CD4-positive, alpha-beta memory T cell (primary cell): ENCODE measurements at regions not wholly inside any gene's neighbourhood (a gene's known extent, or its start where the extent isn't known, plus 50 kb on each side); places are given as distances from the start of the nearest gene placed in this dataset.

ENCODE experiments used
- CTCF ChIA-PET: fragments of 350-600 bp; sonication (Branson Sonifier 250); formaldehyde crosslinking; loops from one replicate; lab custom pipeline; 2021; ENCODE audit warnings: inconsistent platforms; ENCODE audit not compliant: partially characterized antibody; lab: Charles Lee
- POLR2A ChIA-PET: fragments of 350-600 bp; sonication (Branson Sonifier 250); formaldehyde crosslinking; loops from one replicate; lab custom pipeline; 2021; ENCODE audit not compliant: partially characterized antibody; lab: Charles Lee
- DNase-seq, 5 donors: peaks; one replicate each; pipeline versions ENCODE4 v3.0.0 to v3.0.0-alpha.2; 2020 to 2022; ENCODE audit warnings: mixed read lengths in 1 of 5
- H3K27ac ChIP-seq: one replicate; pipeline ENCODE4 v1.7.0; 2013; ENCODE audit warnings: low read depth, low read length
- H3K27me3 ChIP-seq: 2 replicates; pipeline ENCODE4 v1.7.0; 2013; ENCODE audit warnings: mild to moderate bottlenecking, low read length, moderate library complexity; ENCODE audit not compliant: insufficient read depth
- H3K36me3 ChIP-seq: 2 replicates; pipeline ENCODE4 v1.7.0; 2013; ENCODE audit warnings: mild to moderate bottlenecking, low read length, moderate library complexity; ENCODE audit not compliant: insufficient read depth
- H3K4me1 ChIP-seq: 2 replicates; pipeline ENCODE4 v1.7.0; 2013; ENCODE audit warnings: mild to moderate bottlenecking, low read length, moderate library complexity; ENCODE audit not compliant: insufficient read depth
- H3K4me3 ChIP-seq, 2 donors: one replicate each; pipeline ENCODE4 v1.7.0; 2013; ENCODE audit warnings: low read length in 2 of 2, mild to moderate bottlenecking in 1 of 2
- H3K9me3 ChIP-seq, 2 donors: one replicate each; pipeline ENCODE4 v1.7.0; 2013; ENCODE audit warnings: low read length in 2 of 2, control low read depth in 1 of 2; ENCODE audit not compliant: control insufficient read depth in 1 of 2
- H3K27ac Mint-ChIP-seq, 7 donors: one replicate each; pipeline ENCODE4 v1.8.0; 2020 to 2021; ENCODE audit warnings: mixed read lengths in 7 of 7, mild to moderate bottlenecking in 6 of 7, inconsistent platforms in 3 of 7, moderate library complexity in 3 of 7
- H3K27me3 Mint-ChIP-seq, 2 donors: one replicate each; pipeline ENCODE4 v1.8.0; 2020 to 2021; ENCODE audit warnings: mixed read lengths in 2 of 2
- H3K36me3 Mint-ChIP-seq, 2 donors: one replicate each; pipeline ENCODE4 v1.8.0; 2020 to 2021; ENCODE audit warnings: mixed read lengths in 2 of 2, inconsistent platforms in 1 of 2, mild to moderate bottlenecking in 1 of 2
- H3K4me1 Mint-ChIP-seq, 4 donors: one replicate each; pipeline ENCODE4 v1.8.0; 2020 to 2021; ENCODE audit warnings: mixed read lengths in 4 of 4, mild to moderate bottlenecking in 1 of 4
- H3K4me3 Mint-ChIP-seq, 8 donors: one replicate each; pipeline ENCODE4 v1.8.0; 2020 to 2021; ENCODE audit warnings: mixed read lengths in 8 of 8, mild to moderate bottlenecking in 7 of 8, moderate library complexity in 6 of 8, inconsistent platforms in 3 of 8
- H3K9me3 Mint-ChIP-seq, 8 donors: one replicate each; pipeline ENCODE4 v1.8.0; 2020 to 2021; ENCODE audit warnings: mixed read lengths in 8 of 8, mild to moderate bottlenecking in 5 of 8, inconsistent platforms in 3 of 8, moderate library complexity in 1 of 8
- intact Hi-C: fragments of 100-400 bp; cut with micrococcal nuclease; formaldehyde crosslinking; loops from one replicate; pipeline ENCODE4 v1.15.1; 2023

- H3K4me1 Mint-ChIP-seq = no peaks in the 10 kb centered on the region
- Histone ChIP-seq H3K27me3 (no peaks in the 10 kb centered on the region), H3K4me1 (no peaks in the 10 kb centered on the region), H3K9me3 (no peaks in the 10 kb centered on the region), H3K36me3 (no peaks in the 10 kb centered on the region), H3K4me3 (no peak overlapping the region), H3K27ac (no peak overlapping the region)
- no peaks in the 10 kb centered on the region for H3K36me3 Mint-ChIP-seq
- ChIA-PET CTCF (no interaction called here), POLR2A (no interaction called here)
- H3K27me3 Mint-ChIP-seq = peaks cover 0 to 3% of the 10 kb centered on the region in 2 donors
- DNase-seq = no peak
- peaks cover 0 to 3% (median 2%) of the 10 kb centered on the region in 8 donors for H3K9me3 Mint-ChIP-seq
- intact Hi-C loops = no loop called here
- no peak overlapping the region for H3K4me3 Mint-ChIP-seq
- no peak overlapping the region for H3K27ac Mint-ChIP-seq
Observed at GRCh38 chr1:107000902-107001301, 55.6 kb upstream of the PRMT6 start.

DNA sequence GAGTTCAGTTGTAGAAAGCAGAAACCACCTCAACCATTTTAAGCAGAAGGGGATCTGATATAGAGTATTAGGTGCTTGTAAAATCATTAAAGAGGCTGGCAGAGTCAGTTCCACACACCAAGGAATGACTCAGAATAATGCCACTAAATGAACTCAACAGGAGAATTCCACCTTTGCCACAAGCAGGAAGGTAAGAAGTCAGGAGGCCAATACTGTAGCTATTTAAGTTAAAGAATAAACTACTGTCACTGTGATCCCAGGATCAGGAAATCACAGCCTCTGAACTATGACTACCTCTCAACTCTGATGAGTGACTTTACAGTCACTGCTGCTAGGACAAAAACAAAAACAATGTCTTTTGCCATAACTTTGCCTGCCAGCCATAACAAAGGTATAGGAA is 52.5 kb upstream of the PRMT6 start:
- no peak for DNase-seq
- ChIA-PET CTCF (no interaction called here), POLR2A (no interaction called here)
- H3K9me3 ChIP-seq = no peaks in the 10 kb centered on the region
- H3K4me3 Mint-ChIP-seq = no peak overlapping the region
- H3K27me3 ChIP-seq = no peaks in the 10 kb centered on the region
- no peaks in the 10 kb centered on the region for H3K9me3 Mint-ChIP-seq
- peaks cover 0 to 3% of the 10 kb centered on the region in 2 donors for H3K27me3 Mint-ChIP-seq
- no peak overlapping the region for H3K27ac Mint-ChIP-seq
- H3K4me1 Mint-ChIP-seq = no peaks in the 10 kb centered on the region
- intact Hi-C loops = no loop called here
- H3K27ac ChIP-seq = no peak overlapping the region
- H3K4me1 ChIP-seq = no peaks in the 10 kb centered on the region
- H3K36me3 Mint-ChIP-seq = no peaks in the 10 kb centered on the region
- H3K4me3 ChIP-seq = no peak overlapping the region
- no peaks in the 10 kb centered on the region for H3K36me3 ChIP-seq

DNA sequence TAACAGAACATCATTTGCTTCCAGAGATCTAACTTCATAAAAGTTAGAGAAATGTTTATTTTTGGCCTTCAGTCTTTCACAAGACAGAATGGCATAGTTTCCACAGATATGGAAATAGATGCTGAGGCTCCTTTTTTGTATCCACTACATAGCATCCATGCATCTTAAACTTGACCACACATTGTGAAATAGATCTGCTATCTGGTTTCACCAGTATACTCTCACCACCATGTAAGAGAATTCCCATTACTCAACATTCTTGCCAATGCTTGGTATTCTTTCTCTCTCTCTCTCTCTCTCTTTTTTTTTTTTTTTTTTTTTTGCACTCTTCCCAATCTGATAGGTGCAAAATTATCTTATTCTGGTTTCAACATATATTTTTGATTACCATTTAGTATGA is 52.1 kb upstream of the PRMT6 start:
- no peak for DNase-seq
- intact Hi-C loops = no loop called here
- peaks cover 1 to 3% of the 10 kb centered on the region in 2 donors for H3K27me3 Mint-ChIP-seq
- H3K4me3 ChIP-seq = no peak overlapping the region
- no peak overlapping the region for H3K27ac ChIP-seq
- CTCF ChIA-PET = no interaction called here
- no peak overlapping the region for H3K4me3 Mint-ChIP-seq
- H3K36me3 Mint-ChIP-seq = no peaks in the 10 kb centered on the region
- H3K4me1 Mint-ChIP-seq = no peaks in the 10 kb centered on the region
- no peaks in the 10 kb centered on the region for H3K9me3 Mint-ChIP-seq
- no peaks in the 10 kb centered on the region for H3K9me3 ChIP-seq
- no peaks in the 10 kb centered on the region for H3K4me1 ChIP-seq
- H3K27me3 ChIP-seq = no peaks in the 10 kb centered on the region
- no peaks in the 10 kb centered on the region for H3K36me3 ChIP-seq
- no peak overlapping the region for H3K27ac Mint-ChIP-seq
- POLR2A ChIA-PET = no interaction called here
